BJ (cell line): ENCODE measurements at regions not wholly inside any gene's neighbourhood (a gene's known extent, or its start where the extent isn't known, plus 50 kb on each side); places are given as distances from the start of the nearest gene placed in this dataset.

ENCODE experiments used
- CTCF ChIA-PET: fragments of 350-600 bp; formaldehyde crosslinking; extraction: SDS; loops from one replicate; lab custom pipeline; 2021; ENCODE audit warnings: antibody characterized with exemption, inconsistent platforms; lab: Yijun Ruan, JAX
- POLR2A ChIA-PET: fragments of 300-600 bp; sonication (Branson Sonifier 250); formaldehyde crosslinking; extraction: SDS; loops from one replicate; lab custom pipeline; 2021; ENCODE audit warnings: antibody characterized with exemption; lab: Charles Lee
- DNase-seq: peaks from one replicate; pipeline ENCODE4 v3.0.0-alpha.2; 2011; ENCODE audit warnings: low read depth
- H3K27me3 ChIP-seq: 2 replicates; pipeline ENCODE4 v1.6.0; 2011; ENCODE audit warnings: low read length; ENCODE audit not compliant: control insufficient read depth, insufficient read depth
- H3K36me3 ChIP-seq: 2 replicates; pipeline ENCODE4 v1.5.1; 2011; ENCODE audit warnings: low read length; ENCODE audit not compliant: control insufficient read depth, insufficient read depth
- H3K4me3 ChIP-seq: 2 replicates; pipeline ENCODE4 v1.5.1; 2011; ENCODE audit warnings: low read depth, mild to moderate bottlenecking, control low read depth, low read length
- TF ChIP-seq, protein P1 (sequence below): IDR thresholded peaks from 2 replicates; pipeline ENCODE4 v1.5.1; 2011; ENCODE audit warnings: low read depth, mild to moderate bottlenecking, control low read depth, inconsistent platforms, low read length, moderate library complexity; ENCODE audit not compliant: insufficient read depth

DNA sequence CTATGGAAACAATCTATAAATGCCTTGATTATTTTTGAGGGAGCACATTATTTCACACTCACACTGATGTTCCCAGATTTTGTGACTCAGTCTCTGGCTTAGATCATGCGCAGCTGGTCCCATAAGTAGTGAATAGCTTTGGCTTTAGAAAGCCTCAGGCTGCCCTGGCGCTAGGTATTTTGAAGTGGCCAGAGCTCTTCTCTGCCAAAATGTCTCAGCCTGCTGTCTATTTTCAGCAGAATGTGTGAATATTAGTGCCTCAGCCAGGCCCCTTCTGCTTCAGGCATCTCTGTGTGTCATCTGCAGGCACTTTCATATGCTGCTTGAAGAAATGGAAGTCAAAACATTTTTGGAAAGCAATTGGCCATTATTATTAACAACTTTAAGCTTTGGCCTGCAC is 931.0 kb upstream of the INTU start:
- DNase-seq, result peak; percentile 41
- H3K36me3 ChIP-seq, result no peaks in the 10 kb centered on the region
- TF ChIP-seq, protein P1, sequence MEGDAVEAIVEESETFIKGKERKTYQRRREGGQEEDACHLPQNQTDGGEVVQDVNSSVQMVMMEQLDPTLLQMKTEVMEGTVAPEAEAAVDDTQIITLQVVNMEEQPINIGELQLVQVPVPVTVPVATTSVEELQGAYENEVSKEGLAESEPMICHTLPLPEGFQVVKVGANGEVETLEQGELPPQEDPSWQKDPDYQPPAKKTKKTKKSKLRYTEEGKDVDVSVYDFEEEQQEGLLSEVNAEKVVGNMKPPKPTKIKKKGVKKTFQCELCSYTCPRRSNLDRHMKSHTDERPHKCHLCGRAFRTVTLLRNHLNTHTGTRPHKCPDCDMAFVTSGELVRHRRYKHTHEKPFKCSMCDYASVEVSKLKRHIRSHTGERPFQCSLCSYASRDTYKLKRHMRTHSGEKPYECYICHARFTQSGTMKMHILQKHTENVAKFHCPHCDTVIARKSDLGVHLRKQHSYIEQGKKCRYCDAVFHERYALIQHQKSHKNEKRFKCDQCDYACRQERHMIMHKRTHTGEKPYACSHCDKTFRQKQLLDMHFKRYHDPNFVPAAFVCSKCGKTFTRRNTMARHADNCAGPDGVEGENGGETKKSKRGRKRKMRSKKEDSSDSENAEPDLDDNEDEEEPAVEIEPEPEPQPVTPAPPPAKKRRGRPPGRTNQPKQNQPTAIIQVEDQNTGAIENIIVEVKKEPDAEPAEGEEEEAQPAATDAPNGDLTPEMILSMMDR, result no peak
- CTCF ChIA-PET, result no interaction called here
- POLR2A ChIA-PET, result no interaction called here
- no peak overlapping the region for H3K4me3 ChIP-seq
- H3K27me3 ChIP-seq, result no peaks in the 10 kb centered on the region

- Histone ChIP-seq H3K36me3 (no peaks in the 10 kb centered on the region), H3K4me3 (no peak overlapping the region), H3K27me3 (no peaks in the 10 kb centered on the region)
- CTCF ChIA-PET, result no interaction called here
- TF ChIP-seq, protein P1, result no peak
- DNase-seq, result no peak
- POLR2A ChIA-PET, result no interaction called here
Measured at GRCh38 chr4:126702747-126703146, 930.0 kb upstream of the INTU start.

DNA sequence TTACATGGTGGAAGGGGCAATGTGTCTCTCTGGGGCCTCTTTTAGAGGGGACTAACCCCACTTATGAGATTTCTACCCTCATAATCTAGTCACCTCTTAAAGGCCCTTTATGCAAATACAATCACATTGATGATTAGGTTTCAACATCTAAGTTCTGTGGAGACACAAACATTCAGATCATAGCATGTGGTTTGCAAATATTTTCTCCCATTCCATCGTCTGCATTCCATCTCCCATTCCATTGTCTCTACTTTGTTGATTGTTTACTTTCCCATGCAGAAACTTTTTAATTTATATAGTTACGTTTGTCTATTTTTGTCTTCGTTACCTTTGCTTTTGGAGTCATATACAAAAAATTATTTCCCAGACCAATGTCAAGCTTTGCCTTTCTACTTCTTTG is 927.5 kb upstream of the INTU start:
- ChIA-PET POLR2A (no interaction called here), CTCF (interaction anchor here (1.2 kb wide), 1 partner anchor 16 kb away, joined by 3 read pairs; no protein-coding TSS in a partner anchor)
- TF ChIP-seq, protein P1, result no peak
- H3K4me3 ChIP-seq, result no peak overlapping the region
- peak; percentile 31 for DNase-seq
- no peaks in the 10 kb centered on the region for H3K27me3 ChIP-seq
- no peaks in the 10 kb centered on the region for H3K36me3 ChIP-seq

- ChIA-PET POLR2A (no interaction called here), CTCF (interaction anchor here (1.0 kb wide), 1 partner anchor 9 kb away, joined by 3 read pairs; no protein-coding TSS in a partner anchor)
- no peaks in the 10 kb centered on the region for H3K27me3 ChIP-seq
- H3K4me3 ChIP-seq, result no peak overlapping the region
- DNase-seq, result no peak
- TF ChIP-seq, protein P1, result no peak
- no peaks in the 10 kb centered on the region for H3K36me3 ChIP-seq
Measured at GRCh38 chr4:126708716-126709115, 924.0 kb upstream of the INTU start.

DNA sequence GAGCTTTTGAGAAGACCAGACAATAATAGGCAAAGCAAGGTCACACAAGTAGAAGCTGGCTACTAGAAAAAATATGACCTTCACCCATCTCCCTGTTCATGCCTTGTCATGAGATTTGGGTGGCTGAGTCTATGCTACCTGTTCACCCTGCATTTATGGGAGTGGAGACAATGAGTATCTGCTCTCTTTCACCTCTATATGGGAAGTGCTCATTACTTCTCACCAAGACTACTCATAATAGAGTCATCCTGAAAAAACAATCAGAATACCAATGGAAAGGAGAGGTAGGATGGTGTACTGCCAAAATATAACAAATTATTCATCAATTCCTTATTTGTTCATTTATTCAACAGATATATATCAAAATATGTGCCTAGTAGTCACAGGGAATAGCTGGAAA is 921.8 kb upstream of the INTU start:
- TF ChIP-seq, protein P1, result no peak
- Histone ChIP-seq H3K36me3 (no peaks in the 10 kb centered on the region), H3K27me3 (no peaks in the 10 kb centered on the region), H3K4me3 (no peak overlapping the region)
- POLR2A ChIA-PET, result no interaction called here
- no peak for DNase-seq
- CTCF ChIA-PET, result interaction anchor here (0.7 to 1.3 kb wide), 2 partner anchors 25 to 45 kb away, joined by 3 to 5 read pairs; no protein-coding TSS in a partner anchor
